H9 (cell line): ENCODE measurements at regions not wholly inside any gene's neighbourhood (a gene's known extent, or its start where the extent isn't known, plus 50 kb on each side); places are given as distances from the start of the nearest gene placed in this dataset.

Source experiments
- DNase-seq: peaks from one replicate; pipeline ENCODE4 v3.0.0-alpha.2; 2017
- H2AFZ ChIP-seq: one replicate; pipeline ENCODE4 v1.6.1; 2013; ENCODE audit warnings: mild to moderate bottlenecking, low read length, control low read depth, moderate library complexity
- H2AK5ac ChIP-seq: 2 replicates; pipeline ENCODE4 v1.6.1; 2013; ENCODE audit warnings: low read length, control low read depth, mixed read lengths; ENCODE audit not compliant: insufficient read length
- H2BK120ac ChIP-seq: one replicate; pipeline ENCODE4 v1.6.1; 2013; ENCODE audit warnings: low read depth, mild to moderate bottlenecking, low read length, control low read depth, inconsistent platforms; ENCODE audit not compliant: poor library complexity, severe bottlenecking
- H2BK12ac ChIP-seq: 2 replicates; pipeline ENCODE4 v1.6.1; 2013; ENCODE audit warnings: low read length, control low read depth, mixed read lengths, low read depth; ENCODE audit not compliant: insufficient read length
- H2BK15ac ChIP-seq: 2 replicates; pipeline ENCODE4 v1.6.1; 2013; ENCODE audit warnings: low read depth, low read length, control low read depth
- H2BK20ac ChIP-seq: one replicate; pipeline ENCODE4 v1.6.1; 2013; ENCODE audit warnings: low read depth, mild to moderate bottlenecking, low read length, control low read depth, inconsistent platforms; ENCODE audit not compliant: poor library complexity, severe bottlenecking
- H2BK5ac ChIP-seq: 2 replicates; pipeline ENCODE4 v1.6.1; 2013; ENCODE audit warnings: low read length, control low read depth, mixed read lengths; ENCODE audit not compliant: insufficient read length
- H3K14ac ChIP-seq: 2 replicates; pipeline ENCODE4 v1.6.1; 2013; ENCODE audit warnings: low read length, control low read depth; ENCODE audit not compliant: insufficient read depth
- H3K18ac ChIP-seq: 2 replicates; pipeline ENCODE4 v1.6.1; 2013; ENCODE audit warnings: low read depth, mild to moderate bottlenecking, mixed read lengths, low read length, control low read depth; ENCODE audit not compliant: insufficient read length
- H3K23ac ChIP-seq: 2 replicates; pipeline ENCODE4 v1.6.1; 2013; ENCODE audit warnings: low read length, control low read depth, mixed read lengths, low read depth; ENCODE audit not compliant: insufficient read length
- H3K23me2 ChIP-seq: 2 replicates; pipeline ENCODE4 v1.6.1; 2013; ENCODE audit warnings: low read depth, mild to moderate bottlenecking, mixed read lengths, low read length, control low read depth; ENCODE audit not compliant: insufficient read length, poor library complexity, severe bottlenecking
- H3K27ac ChIP-seq: 2 replicates; pipeline ENCODE4 v1.5.1; 2013; ENCODE audit warnings: low read length, control low read depth, mixed read lengths, low read depth; ENCODE audit not compliant: insufficient read length
- H3K27me3 ChIP-seq: 2 replicates; pipeline ENCODE4 v1.6.1; 2013; ENCODE audit warnings: low read length, control low read depth, inconsistent platforms; ENCODE audit not compliant: insufficient read depth
- H3K4ac ChIP-seq: 2 replicates; pipeline ENCODE4 v1.6.1; 2013; ENCODE audit warnings: low read depth, mild to moderate bottlenecking, control low read depth, inconsistent platforms, low read length, moderate library complexity
- H3K4me1 ChIP-seq: 2 replicates; pipeline ENCODE4 v1.6.1; 2013; ENCODE audit warnings: low read length, control low read depth, inconsistent platforms; ENCODE audit not compliant: insufficient read depth
- H3K4me2 ChIP-seq: 2 replicates; pipeline ENCODE4 v1.6.1; 2013; ENCODE audit warnings: low read length, control low read depth, mixed read lengths; ENCODE audit not compliant: insufficient read length, insufficient read depth
- H3K56ac ChIP-seq: 2 replicates; pipeline ENCODE4 v1.6.1; 2013; ENCODE audit warnings: low read depth, mild to moderate bottlenecking, mixed read lengths, low read length, control low read depth; ENCODE audit not compliant: insufficient read length
- H3K79me1 ChIP-seq: 2 replicates; pipeline ENCODE4 v1.6.1; 2013; ENCODE audit warnings: low read depth, mild to moderate bottlenecking, moderate library complexity, low read length, control low read depth, inconsistent platforms; ENCODE audit not compliant: insufficient read depth, poor library complexity, severe bottlenecking
- H3K79me2 ChIP-seq: 2 replicates; pipeline ENCODE4 v1.6.1; 2013; ENCODE audit warnings: low read length, control low read depth, inconsistent platforms; ENCODE audit not compliant: insufficient read depth
- H3K9ac ChIP-seq: 2 replicates; pipeline ENCODE4 v1.6.1; 2013; ENCODE audit warnings: low read length, control low read depth, mixed read lengths; ENCODE audit not compliant: insufficient read length; ENCODE audit errors: extremely low read depth
- H3K9me3 ChIP-seq: one replicate; pipeline ENCODE4 v1.6.1; 2013; ENCODE audit warnings: low read depth, low read length, inconsistent platforms; ENCODE audit not compliant: control insufficient read depth
- H3T11ph ChIP-seq: one replicate; pipeline ENCODE4 v1.6.1; 2013; ENCODE audit warnings: mild to moderate bottlenecking, low read length, control low read depth, inconsistent platforms
- H4K20me1 ChIP-seq: one replicate; pipeline ENCODE4 v1.6.1; 2013; ENCODE audit not compliant: control insufficient read depth, insufficient read length, insufficient read depth
- H4K5ac ChIP-seq: 2 replicates; pipeline ENCODE4 v1.6.1; 2013; ENCODE audit warnings: low read depth, mild to moderate bottlenecking, mixed read lengths, low read length, control low read depth; ENCODE audit not compliant: insufficient read length
- H4K8ac ChIP-seq: replicated peaks from 2 replicates; pipeline ENCODE4 v1.6.1; 2013; ENCODE audit warnings: low read length, control low read depth, mixed read lengths, low read depth; ENCODE audit not compliant: insufficient read length
- H4K91ac ChIP-seq: 2 replicates; pipeline ENCODE4 v1.6.1; 2013; ENCODE audit warnings: low read depth, mild to moderate bottlenecking, moderate library complexity, mixed read lengths, low read length, control low read depth; ENCODE audit not compliant: insufficient read length
- H3K27ac Mint-ChIP-seq, 3 experiments: 2 replicates in 2 of 3; 3 replicates in 1 of 3; pipeline ENCODE4 v1.8.0; 2020 to 2021; ENCODE audit warnings: mixed read lengths in 3 of 3, mild to moderate bottlenecking in 1 of 3, moderate library complexity in 1 of 3
- H3K27me3 Mint-ChIP-seq: 2 replicates; pipeline ENCODE4 v1.8.0; 2021; ENCODE audit warnings: low read depth, mild to moderate bottlenecking, moderate library complexity, mixed read lengths
- H3K36me3 Mint-ChIP-seq, 3 experiments: 2 replicates in 2 of 3; 3 replicates in 1 of 3; pipeline ENCODE4 v1.8.0; 2020 to 2021; ENCODE audit warnings: low read depth in 3 of 3, mixed read lengths in 3 of 3; ENCODE audit not compliant: insufficient read depth in 1 of 3
- H3K4me1 Mint-ChIP-seq, 2 experiments: 2 replicates each; pipeline ENCODE4 v1.8.0; 2020; ENCODE audit warnings: mixed read lengths in 2 of 2
- H3K4me3 Mint-ChIP-seq, 2 experiments: 2 replicates in 1 of 2; 3 replicates in 1 of 2; pipeline ENCODE4 v1.8.0; 2020 to 2021; ENCODE audit warnings: mild to moderate bottlenecking in 2 of 2, mixed read lengths in 2 of 2, moderate library complexity in 1 of 2
- H3K9me3 Mint-ChIP-seq, 2 experiments: 2 replicates in 1 of 2; 3 replicates in 1 of 2; pipeline ENCODE4 v1.8.0; 2020; ENCODE audit warnings: mild to moderate bottlenecking in 2 of 2, mixed read lengths in 2 of 2, moderate library complexity in 1 of 2
- CTCF ChIP-seq: fragments of 200-600 bp; sonication (generic); conservative IDR thresholded peaks from 3 replicates; pipeline ENCODE4 v1.8.0; 2021; ENCODE audit warnings: antibody characterized with exemption, mild to moderate bottlenecking
- WGBS: extraction: QIAGEN DNeasy Blood & Tissue Kit; methylation state at CpG from one replicate; pipeline ENCODE4 v1.1.7; 2013; ENCODE audit warnings: missing lambda C conversion rate, low lambda C conversion rate, mixed read lengths; ENCODE audit not compliant: insufficient read length; ENCODE audit errors: extremely low coverage; 5-methylcytosine and 5-hydroxymethylcytosine counted together

GRCh38 chr12:78407722-78408121, 456.9 kb upstream of the SYT1 start:
- no peak overlapping the region for H3K27ac Mint-ChIP-seq

More at GRCh38 chr12:78407722-78408121, 456.9 kb upstream of the SYT1 start:
- Histone ChIP-seq H3K4me1 (peaks cover 5% of the 10 kb centered on the region), H2BK12ac (no peak overlapping the region), H3K18ac (no peak overlapping the region), H3K4me2 (no peak overlapping the region), H2BK5ac (no peak overlapping the region), H2AFZ (no peak overlapping the region), H3K23ac (no peak overlapping the region), H3K23me2 (no peaks in the 10 kb centered on the region), H3K14ac (no peak overlapping the region), H2BK15ac (no peak overlapping the region), H3K79me2 (no peaks in the 10 kb centered on the region), H2BK120ac (no peak overlapping the region), H4K5ac (no peak overlapping the region), H2BK20ac (no peak overlapping the region), H3K9me3 (no peaks in the 10 kb centered on the region), H3K27me3 (no peaks in the 10 kb centered on the region), H3K56ac (no peak overlapping the region), H4K8ac (no peak overlapping the region), H3K9ac (no peak overlapping the region), H4K20me1 (no peaks in the 10 kb centered on the region), H3K79me1 (no peaks in the 10 kb centered on the region), H3K27ac (no peak overlapping the region), H2AK5ac (no peak overlapping the region), H4K91ac (no peak overlapping the region), H3T11ph (no peak overlapping the region), H3K4ac (no peak overlapping the region)
- Mint-ChIP-seq H3K36me3 (no peaks in the 10 kb centered on the region), H3K4me1 (peaks cover 32 to 33% of the 10 kb centered on the region in 2 experiments), H3K4me3 (no peak overlapping the region), H3K27me3 (no peaks in the 10 kb centered on the region), H3K9me3 (no peaks in the 10 kb centered on the region)
- no CpG with 5 or more reads among the region's 2 CpGs for WGBS
- TF ChIP-seq CTCF, result no peak
- no peak for DNase-seq
